Amniotic epithelial cell (primary cell): ENCODE measurements at regions not wholly inside any gene's neighbourhood (a gene's known extent, or its start where the extent isn't known, plus 50 kb on each side); places are given as distances from the start of the nearest gene placed in this dataset.
"Not testable (repeated sequence)": the region's sequence is repeated elsewhere in the genome, so short reads cannot be mapped to it uniquely, and the experiment has no call there.

Experiments
- DNase-seq: peaks from one replicate; pipeline ENCODE4 v3.0.0-alpha.2; 2010; ENCODE audit warnings: low read depth

DNA sequence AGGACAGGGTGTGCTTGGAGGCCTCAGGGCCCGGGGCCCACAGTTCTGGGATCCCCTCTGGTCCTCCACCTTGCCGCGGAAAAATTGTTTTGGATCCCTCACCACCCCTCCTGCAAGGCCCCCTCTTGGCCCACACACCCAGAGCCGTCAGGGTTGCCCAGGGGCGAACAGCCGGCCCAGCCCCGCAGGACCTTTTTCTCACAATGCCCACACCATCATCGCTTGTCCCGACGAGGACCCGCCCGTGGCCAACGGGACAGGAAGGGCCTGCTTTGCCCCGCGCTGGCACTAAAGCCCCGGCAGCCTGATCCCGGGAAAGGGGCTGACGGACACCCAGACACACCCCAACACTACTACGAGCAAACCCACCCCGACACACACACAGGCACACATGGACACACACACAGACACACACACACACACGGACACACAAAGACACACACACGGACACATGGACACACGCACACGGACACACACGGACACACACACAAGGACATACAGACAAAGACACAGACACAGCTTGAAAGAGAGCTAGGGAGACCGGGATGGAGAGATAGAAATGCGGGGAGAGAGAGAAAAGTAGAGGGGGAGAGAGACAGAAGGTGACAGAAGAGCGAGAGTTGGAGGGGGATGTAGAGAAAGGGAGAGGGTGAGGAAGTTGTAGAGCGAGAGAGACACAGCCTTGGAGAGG is 1493.5 kb upstream of the DEFB115 start:
- DNase-seq: no peak

DNA sequence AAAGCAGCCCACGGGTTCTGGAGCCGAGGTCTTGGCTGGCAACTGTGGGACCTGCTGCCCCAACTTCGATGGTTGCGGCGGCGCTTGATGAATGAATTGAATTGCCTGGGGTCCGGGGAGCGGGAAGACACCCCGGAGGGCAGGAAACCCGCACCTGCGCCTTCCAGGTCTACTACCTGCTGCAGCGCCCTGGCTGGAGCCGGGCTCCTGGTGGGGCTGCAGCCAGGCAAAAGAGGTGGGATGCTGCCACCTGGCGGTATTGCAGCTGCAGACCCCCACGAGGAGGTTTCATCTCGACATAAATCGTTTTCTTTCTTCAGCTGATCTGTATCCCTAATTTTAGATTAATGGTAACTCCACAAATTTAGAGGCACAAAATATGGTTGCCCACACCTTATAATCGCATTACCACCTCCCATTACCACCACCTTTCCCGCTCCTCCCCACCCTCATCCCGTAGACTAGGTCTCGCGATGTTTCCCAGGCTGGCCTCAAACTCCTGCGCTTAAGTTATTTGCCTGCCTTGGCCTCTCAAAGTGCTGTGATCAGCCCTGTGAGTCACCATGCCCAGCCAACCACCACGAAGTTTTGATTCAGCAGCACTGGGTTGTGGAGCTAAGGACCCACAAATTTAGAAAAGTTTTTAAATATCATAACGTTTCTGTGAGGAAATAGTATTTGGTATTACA is 1492.4 kb upstream of the DEFB115 start:
- DNase-seq: not testable (repeated sequence)

DNA sequence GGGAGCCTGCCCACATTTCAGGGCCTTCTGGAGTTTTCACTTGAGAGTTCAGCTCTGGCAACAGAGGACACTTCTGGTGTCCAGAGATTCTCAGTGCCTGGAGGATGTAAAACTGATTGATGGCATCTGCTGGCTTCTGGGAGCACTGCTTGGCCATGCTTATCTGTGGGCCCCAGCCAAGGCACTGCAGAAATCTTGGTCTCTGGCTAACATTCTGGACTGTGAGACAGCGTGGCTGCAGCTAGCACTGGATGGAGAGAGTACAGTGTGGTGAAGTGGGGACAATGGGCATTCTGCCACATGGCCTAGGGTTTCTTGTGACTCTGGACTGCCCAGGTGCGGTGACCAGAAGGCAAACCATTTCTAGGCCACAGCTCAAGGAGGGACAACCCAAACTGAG is 1479.4 kb upstream of the DEFB115 start:
- DNase-seq: not testable (repeated sequence)

DNA sequence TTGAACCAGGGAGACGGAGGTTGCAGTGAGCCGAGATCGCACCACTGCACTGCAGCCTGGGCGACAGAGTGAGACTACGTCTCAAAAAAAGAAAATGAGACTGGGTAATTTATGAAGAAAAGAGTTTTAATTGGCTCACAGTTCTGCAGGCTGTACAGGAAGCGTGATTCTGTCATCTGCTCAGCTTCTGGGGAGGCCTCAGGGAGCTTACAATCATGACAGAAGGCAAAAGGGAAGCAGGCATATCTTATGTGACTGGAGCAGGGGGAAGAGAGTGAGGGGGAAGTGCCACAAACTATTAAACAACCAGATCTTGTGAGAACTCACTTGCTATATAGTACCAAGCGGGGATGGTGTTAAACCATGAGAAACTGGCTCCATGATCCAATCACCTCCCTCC is 1476.2 kb upstream of the DEFB115 start:
- DNase-seq: not testable (repeated sequence)

DNA sequence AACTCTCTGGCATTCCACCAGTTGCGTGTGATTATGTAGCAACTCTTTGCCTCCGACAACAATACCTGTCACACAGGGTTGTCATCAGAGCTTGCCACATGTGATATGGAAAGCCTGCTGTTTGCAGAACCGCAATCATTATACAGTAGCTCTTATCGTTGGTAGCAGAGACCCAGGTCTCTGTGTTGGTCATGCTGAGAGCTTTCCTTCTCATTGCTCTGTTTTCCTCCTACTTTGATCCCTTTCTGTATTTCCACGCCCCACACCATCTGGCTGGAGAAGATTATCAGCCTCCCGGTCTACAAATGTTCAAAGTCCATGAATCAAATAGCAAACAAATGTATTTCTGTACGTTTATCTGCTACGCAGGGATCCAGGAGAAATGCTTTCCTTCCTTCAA is 1475.6 kb upstream of the DEFB115 start:
- DNase-seq: not testable (repeated sequence)

DNA sequence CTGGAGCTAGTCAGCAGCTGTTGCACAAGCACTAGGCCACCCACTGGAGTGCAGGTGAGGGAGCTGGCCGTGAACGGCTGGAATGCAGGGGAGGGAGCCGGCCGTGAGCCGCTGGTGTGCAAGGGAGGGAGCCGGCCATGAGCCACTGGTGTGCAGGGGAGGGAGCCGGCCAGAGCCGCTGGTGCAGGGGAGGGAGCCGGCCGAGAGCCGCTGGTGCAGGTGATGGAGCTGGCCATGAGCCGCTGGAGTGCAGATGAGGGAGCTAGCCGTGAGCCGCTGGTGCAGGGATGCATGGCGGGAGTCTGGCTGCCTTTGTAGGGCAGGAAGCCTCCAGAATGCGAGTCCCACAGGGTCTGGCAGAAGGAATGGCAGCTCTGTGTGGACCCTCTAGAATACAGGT is 1470.0 kb upstream of the DEFB115 start:
- not testable (repeated sequence) for DNase-seq

DNA sequence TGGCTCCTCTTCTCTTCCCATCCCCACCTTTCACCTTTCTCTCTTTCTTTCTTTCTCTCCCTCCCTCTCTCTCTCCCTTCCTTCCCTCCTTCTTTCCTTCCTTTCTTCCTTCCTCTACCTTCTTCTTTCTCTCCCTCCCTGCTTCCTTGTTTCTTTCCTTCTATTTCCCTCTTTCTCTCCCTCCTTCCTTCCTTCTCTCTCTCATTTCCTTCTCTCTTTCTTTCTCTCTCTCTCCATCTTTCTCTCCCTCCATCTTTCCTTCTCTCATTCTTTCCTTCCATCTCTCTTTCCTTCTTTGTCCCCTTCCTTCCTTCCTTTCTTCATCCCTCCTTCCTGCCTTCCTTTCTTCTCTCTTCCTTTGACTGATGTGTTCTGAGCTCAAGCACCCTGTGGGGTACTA is 1467.0 kb upstream of the DEFB115 start:
- no peak for DNase-seq

DNA sequence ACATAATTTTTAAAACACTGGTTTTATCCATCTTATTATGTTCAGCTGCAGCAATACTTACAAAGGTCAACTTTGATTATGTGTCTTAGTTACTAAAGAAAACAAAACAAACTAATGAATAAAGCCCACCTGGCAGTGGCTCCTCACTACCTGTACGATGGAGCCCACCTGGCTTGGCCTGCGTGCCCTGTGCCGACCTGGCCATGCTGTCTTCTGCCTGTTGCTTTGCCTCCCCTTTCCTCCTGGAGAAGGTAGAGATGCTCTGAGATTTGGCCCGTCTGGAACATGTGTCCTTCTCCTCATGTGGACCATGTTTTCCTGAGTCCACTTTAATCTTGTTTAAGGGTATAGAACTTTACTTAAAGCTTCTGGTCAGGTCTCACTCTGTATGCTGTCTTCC is 1426.0 kb upstream of the DEFB115 start:
- DNase-seq: not testable (repeated sequence)

DNA sequence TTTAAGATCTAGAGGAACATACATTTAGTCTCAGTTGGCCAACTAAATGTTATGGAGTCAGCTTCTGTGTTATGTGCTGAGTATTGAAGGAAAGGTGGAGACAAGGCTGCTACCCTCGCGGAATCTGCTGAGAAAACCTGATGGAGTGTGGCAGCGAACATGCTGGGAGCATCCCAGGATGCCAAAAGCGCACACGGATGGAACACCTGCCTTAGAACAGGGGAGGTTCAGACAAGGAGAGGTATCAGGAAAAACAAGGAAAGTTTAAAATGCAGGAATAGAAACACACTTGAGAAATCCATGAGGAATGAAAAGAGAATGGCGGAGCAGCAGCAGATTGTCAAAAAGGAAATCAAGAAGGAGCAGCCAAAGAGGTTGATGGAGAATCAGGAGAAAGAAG is 1389.5 kb upstream of the DEFB115 start:
- not testable (repeated sequence) for DNase-seq

DNA sequence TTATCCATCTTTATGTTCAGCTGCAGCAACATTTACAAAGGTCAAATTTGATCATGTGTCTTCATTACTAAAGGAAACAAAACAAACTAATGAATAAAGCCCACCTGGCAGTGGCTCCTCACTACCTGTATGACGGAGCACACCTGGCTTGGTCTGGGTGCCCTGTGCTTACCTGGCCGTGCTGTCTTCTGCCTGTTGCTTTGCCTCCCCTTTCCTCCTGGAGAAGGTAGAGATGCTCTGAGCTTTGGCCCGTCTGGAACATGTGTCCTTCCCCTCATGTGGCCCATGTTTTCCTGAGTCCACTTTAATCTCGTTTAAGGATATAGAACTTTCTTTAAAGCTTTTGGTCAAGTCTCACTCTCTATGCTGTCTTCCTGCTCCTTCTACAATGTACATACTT is 1388.8 kb upstream of the DEFB115 start:
- DNase-seq: not testable (repeated sequence)

DNA sequence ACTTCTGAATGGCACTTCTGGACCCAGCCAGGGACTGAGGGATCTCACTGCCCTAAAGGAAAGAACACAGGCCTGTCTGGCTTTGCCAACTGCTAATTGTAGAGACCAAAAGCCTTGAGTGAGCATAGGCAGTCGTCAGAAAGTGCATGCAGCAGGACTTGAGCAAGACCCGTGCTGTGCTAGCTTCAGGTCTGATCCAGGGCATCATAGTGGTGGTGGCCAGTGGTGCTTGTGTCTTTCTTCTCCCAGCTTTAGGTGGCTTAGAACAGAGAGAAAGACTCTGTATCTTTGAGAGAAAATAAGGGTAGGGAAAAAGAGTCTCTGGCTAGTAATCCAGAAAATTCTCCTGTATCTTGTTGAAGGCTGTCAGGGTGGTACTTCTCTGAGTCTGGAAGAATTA is 1385.6 kb upstream of the DEFB115 start:
- not testable (repeated sequence) for DNase-seq

DNA sequence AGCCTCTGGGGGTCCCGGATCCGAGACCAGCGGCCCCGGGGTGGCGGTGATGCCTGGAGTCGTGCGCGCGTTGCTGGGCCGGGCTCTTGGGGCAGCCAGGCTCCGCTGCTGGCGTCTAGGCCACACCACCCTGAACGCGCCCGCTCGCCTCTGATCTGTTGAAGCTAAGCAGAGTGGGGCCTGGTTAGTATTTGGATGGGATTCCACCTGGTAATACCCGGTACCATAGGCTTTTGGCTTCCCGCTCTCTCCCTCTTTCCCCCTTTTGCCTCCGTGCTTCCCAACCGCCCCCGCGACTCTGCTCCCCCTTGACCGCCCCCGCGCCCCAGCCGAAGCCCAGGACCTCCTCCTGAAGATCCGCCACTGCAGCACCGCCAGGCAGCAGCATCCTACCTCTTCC is 1383.5 kb upstream of the DEFB115 start:
- peak; percentile 31 for DNase-seq

DNA sequence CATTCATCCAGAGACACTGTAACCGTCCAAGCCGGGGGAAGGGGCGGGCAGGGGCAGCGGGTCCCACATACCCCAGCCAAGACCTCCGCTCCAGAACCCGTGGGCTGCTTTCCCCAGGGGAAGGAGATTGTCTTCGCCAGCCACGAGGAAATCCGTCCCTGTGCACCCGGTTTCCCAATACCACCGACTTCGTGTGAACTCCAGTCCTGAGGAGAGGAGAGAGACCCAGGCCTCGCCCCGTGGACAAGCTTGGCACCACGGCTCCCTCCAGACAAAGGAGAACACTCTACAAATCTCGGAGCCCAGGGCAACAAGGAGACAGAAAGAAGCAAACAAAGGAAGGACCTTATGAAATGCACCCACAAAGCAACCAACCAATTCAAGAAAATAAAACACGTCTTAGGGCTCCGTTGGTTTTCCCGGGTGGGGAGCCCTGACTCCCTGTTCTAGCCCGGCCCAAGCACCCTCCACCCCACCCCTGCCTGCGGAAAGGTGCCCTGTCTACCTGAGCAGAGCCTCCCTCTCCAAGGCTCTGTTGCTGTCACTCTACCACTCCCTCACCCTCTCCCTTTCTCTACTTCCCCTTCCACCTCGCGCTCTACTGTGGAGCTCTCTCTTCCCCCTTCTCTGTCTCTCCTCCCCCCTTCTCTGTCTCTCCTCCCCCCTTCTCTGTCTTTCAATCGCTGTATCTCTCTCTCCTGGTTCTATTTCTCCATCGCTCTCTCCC is 1382.8 kb upstream of the DEFB115 start:
- no peak for DNase-seq

DNA sequence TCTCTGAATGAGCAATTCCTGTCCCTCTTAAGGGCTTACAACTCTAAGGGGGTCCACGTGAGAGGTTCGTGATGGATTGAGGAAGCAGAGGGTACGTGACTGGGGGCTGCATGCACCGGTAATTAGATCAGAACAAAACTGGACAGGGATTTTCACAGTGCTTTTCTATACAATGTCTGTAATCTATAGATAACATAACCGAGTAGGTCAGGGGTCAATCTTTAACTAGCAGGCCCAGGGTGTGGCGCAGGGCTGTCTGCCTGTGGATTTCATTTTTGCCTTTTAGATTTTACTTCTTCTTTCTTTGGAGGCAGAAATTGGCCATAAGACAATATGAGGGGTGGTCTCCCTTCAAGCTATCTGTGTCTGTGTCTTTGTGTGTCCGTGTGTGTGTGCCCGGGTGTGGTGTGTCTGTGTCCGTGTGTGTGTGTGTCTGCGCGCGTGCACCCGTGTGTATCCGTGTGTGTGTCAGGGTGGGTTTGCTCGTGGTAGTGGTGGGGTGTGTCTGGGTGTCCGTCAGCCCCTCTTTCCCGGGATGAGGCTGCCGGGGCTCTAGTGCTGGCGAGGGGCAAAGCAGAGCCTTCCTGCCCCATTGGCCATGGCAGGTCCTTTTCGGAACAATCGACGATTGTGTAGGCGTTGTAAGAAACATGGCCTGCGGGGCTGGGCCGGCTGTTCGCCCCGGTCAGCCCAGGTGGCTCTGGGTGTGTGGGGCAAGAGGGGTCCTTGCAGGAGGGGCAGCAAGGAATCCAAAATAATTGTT is 1382.0 kb upstream of the DEFB115 start:
- DNase-seq: not testable (repeated sequence)

DNA sequence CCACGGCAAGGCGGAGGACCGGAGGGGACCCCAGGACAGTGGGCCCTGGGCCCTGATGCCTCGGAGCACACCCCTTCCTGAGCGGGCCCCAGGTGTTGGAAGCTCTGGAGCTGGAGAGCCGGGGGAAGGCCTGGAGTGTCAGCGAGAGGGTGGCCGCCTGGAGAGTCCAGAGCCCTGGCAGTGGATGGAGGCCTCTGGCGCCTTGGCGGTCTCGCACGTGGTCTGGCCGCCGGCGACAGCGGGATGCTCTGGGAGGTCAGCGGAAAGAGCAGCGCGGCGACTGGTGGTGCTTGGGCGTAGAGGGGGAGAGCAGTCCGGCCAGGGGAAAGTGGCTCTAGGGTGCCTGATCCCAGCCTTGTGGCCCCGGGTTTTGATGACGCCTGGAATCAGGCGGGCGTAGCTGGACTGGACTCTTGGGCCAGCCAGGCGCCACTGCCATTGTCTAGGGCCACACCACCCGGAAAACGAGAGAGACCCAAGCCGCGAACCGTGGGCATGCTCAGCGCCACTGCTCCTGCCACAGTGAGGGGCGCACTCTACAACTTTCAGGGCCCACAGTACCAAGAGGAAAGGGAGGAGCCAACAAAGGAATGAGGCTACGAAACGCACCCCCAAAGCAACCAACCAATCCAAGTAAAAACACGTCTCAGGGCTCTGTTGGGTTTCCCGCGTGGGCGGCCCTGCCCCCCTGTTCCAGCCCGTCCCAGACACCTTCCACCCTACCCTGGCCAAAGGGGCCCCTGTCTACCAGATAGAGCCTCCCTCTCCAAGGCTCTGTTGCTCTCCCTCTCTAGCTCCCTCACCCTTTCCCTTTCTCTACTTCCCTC is 1381.2 kb upstream of the DEFB115 start:
- DNase-seq: not testable (repeated sequence)

DNA sequence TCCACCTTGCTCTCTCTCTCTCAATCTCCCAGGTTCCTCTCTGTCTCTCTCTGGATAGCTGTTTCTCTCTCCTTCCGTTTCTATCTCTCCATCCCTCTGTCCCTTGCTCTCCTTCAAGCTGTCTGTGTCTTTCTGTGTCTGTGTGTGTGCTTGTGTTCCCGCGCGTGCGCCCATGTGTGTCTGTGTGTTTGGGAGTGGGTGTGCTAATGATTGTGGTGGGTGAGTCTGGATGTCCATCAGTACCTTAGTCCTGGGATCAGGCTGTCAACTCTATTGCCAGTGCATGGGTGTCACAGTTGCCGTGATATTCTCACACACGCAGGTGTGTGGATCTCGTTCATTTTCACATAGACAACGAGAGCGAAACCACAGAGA is 1380.6 kb upstream of the DEFB115 start:
- no peak for DNase-seq

DNA sequence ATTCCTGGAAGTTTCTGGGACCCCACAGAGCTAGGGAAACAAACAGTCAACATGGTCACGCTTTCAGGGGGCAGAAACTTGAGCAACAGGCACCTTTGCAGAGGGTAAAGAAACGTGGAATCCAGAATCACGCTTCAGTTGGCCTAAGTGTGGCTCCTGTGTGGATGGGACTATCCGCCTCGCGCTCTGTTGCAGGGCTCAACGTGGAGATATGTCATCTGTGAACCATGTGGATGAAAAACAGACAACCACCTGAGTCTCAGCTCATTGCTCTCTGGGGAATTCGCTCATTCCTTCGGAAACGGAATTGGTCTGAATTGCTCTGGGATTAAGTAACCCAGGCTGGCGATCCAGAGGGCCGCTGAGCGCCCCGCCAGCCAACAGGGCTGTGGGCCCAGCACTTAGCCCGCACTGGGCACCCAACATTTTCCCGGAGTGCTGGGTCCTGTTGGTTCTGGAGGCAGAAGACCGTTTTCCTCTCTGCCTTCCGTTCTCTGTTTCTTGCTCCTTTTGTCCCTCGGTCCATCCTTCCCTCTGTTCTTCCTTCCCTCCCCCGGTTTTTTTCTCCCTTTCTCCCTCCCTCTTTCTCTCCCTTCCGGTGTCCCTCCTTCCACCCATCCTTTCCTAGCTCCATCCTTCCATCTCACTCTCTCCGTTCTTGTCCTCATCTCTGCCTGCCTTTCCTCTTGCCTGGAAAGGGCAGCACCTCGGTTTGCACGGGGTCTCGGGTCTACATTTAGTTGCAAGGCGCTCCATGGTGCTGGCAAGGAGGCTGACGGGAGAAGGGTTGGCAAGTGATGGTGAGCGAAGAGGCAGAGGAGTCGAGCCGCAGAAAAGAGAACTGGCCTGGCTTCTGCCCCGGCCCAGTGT is 1379.8 kb upstream of the DEFB115 start:
- not testable (repeated sequence) for DNase-seq

DNA sequence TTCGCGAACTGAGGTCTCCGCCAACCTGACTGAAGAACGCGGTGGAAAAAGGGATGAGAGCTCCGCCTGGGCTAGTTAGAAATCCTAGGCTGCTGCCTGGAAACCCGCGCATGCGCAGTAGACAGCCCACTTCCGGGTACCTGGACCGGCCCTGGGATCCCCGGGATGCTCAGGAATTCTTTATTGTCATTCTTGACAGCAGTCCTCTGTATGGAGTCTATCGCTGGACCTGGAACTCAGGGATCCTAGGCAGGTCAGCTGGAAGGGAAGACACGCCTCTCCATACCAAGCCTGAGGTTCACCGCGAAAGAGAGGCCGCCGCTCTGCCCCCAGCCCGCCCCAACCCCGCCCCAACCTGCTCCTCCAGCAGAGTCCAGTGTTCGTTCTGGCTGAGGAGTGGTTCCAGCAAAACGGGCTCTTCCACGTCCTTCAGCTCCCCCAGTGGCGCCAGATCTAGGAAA is 1379.2 kb upstream of the DEFB115 start:
- DNase-seq: no peak

DNA sequence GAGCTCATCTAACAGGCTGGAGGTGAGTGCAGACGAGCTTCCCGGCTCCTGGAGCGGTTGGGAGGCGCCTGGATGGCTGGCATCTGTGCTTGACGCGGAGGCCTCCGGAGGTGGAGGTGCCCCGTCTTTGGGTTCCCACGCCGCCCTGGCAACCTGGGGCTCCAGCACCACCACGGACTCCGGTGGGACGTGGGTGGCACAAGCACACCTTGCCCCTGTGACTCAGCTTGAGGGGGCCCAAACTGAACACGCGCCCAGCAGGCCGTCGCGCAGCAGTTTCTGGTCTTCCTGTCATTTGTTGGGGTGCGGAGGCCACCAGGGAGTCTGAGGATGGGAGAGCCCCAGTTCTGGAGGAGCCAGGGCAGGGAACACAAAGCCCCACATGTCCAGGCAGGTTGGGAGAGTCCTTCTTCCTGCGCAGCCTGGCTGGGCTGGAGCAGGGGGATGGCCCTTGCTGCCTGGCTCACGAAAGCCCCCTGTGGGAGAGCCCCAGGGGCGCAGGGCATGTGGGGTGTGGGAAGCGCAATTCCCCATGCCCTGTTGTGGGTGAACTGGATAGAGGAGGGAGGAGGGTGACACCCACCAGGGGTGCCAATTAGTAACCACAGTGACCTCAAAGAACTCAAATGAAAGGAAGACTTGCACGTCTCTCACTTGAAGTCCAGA is 1378.6 kb upstream of the DEFB115 start:
- no peak for DNase-seq

DNA sequence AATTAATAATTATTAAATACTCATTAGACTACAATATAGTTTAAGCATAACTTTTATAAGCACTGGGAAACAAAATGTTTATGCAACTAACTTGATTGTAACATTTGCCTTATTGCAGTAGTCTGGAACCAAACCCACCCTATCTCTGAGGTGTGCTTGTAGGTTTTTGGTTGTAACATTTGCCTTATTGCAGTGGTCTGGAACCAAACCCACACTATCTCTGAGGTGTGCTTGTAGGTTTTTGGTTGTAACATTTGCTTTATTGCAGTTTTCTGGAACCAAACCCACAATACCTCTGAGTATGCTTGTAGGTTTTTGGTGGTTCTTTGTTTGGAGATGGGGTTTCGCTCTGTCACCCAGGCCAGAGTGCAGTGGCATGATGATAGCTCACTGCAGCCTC is 1376.4 kb upstream of the DEFB115 start:
- peak; percentile 6 for DNase-seq
